COLO668 (cell line): ENCODE measurements at regions not wholly inside any gene's neighbourhood (a gene's known extent, or its start where the extent isn't known, plus 50 kb on each side); places are given as distances from the start of the nearest gene placed in this dataset.

Experiments
- DNase-seq: peaks from one replicate; lab custom pipeline; 2025; ENCODE audit not compliant: unreplicated experiment; lab: John Stamatoyannopoulos, UW

GRCh38 chr2:209334188-209335017 lies 89.4 kb upstream of the MAP2 start:
- DNase-seq, result peak; percentile 66

GRCh38 chr2:209340522-209340921 lies 83.3 kb upstream of the MAP2 start:
- no peak for DNase-seq

- no peak for DNase-seq
These were observed 79.5 kb upstream of the MAP2 start for GRCh38 chr2:209344349-209344748.

DNA sequence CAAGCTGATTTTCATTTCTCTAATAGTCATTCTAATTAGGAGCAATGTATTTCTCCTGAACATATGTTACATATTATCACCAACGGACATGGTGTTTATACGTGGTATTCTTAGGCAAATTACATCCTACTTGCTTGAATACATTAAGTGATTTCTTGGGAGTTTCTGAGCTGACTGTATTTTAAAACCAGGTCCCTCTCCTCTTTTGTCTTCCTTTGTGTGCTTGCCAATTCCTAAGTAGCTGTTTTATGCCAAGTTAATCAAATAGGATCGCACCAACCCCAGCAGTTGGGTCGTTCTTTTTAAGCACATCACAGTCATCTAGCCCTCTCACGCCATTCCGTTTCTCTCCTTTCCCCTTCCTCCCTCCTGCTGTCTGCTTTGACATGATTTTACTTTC lies 75.4 kb upstream of the MAP2 start:
- DNase-seq, result no peak

DNA sequence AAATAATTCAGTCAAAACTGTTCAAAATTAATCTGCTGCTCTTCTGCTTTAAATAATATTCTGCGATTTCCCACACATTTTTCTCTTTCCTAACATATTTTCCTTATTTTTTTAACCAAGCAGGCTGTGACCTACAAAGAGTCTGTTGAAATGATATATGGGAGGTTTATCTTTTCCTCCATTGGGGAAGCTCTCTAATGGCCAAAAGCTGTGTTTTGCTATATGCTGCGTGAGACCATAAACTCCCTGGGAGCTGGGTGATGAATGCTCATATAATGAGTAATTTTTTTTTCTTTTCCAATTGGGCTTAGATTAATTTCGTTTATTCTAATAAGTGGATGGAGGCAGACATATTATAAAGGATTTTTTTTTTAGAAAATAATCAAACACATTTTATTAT lies 72.2 kb upstream of the MAP2 start:
- no peak for DNase-seq

DNA sequence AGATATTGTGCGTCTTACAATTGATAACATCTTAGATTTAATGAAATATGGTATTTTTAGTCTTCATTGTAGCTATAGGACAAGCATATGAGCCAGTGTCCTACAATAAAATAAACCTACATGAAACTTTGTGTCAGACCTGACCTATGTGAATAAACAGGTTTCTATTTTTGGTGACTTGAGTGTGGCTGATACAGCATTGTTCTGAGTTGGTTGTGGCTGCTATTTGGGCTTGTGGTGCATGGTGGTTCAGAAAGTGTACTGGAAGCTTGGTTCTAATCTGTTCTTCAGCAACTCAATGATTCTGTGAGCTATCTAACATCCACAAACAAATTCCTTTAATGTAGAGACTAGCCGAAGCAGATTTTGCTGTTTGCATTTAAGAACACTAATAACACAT lies 64.9 kb upstream of the MAP2 start:
- no peak for DNase-seq

DNA sequence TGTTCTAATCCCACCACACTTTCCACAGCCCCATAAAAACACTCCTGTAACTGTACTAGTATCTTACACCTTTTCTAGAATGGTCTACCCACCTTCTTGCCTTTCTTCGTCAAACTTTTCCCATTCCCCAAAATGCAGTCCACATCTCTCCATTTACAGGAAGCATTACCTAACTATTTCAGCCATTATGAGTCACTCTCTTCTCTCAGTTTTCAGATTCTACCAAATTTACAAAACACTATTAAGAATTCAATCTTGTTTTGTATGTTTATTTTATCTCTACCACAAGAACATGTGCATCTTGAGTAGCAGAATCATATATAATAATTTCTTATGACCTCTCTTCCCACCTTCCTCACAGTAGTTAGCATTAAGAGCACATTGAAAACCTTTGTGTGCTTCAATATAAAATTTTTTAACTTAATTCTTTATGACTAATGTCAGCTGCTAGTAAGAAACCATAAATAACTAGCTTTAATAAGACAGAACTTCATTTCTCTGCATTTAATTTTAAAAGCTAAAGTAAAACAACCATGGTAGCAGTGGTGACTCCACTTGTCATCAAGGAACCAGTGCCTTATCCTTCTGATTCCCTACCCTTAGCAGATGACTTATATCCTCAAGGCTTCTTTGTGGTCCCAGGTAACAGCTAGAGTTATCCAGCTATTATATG lies 56.6 kb upstream of the MAP2 start:
- DNase-seq, result no peak

DNA sequence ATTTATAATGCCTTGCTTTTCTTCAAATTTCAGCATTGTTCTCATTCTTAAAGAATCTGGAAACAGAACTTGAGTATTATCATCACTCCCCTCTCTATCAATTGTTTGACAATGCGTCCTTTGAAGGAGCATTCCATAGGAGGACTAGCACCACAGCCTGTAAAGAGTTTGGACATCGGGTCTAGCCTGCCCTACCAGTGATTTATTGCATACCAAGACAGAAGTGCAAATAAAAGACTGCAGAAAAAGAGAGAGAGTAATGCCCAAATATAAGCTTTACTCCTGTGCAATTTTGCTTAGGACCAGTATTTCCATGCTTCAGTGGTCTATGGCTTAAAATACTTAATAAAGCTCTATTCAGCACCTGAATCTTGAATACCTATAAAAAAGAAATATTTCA lies 55.4 kb upstream of the MAP2 start:
- no peak for DNase-seq

- DNase-seq, result no peak
These were observed 54.9 kb upstream of the MAP2 start for GRCh38 chr2:209368914-209369313.

GRCh38 chr2:209369656-209370055 lies 54.2 kb upstream of the MAP2 start:
- DNase-seq, result no peak

DNA sequence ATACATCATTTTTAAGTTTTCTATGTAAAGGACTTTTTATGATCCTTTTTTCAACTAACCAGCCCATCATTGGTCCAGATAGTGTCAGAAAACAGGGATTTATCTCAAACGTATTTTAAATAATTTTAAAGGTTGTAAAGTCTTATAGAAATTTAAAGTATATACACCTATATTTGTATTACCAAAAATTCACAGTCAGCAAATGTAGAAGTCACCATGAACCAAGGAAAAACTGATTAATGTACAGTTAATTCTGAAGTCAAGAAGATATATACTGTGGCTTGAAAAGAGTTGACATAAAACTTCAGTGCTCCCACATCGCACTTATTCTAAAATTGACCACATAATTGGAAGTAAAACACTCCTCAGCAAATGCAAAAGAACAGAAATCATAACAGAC lies 52.4 kb upstream of the MAP2 start:
- no peak for DNase-seq
